ENCODE measurements at regions not wholly inside any gene's neighbourhood (a gene's known extent, or its start where the extent isn't known, plus 50 kb on each side); places are given as distances from the start of the nearest gene placed in this dataset.

GRCh38 chr7:86328801-86329433 is 314.8 kb upstream of the GRM3 start (continued):
- TF ChIP-seq CHD7 (IDR thresholded peaks at IDR 0.05; ENCODE audit: insufficient replicate concordance, low read length) (peak; percentile 58), EP300 (IDR thresholded peaks at IDR 0.05; ENCODE audit: borderline replicate concordance in 1 of 2, low read depth in 2 of 2, low read length in 2 of 2) (no peak), TBP (IDR thresholded peaks at IDR 0.05; ENCODE audit: low read depth, low read length) (no peak), POLR2AphosphoS5 (IDR thresholded peaks at IDR 0.05; ENCODE audit: low read depth, low read length) (no peak), POU5F1 (IDR thresholded peaks at IDR 0.05; ENCODE audit: low read depth, low read length) (peak; percentile 69; the same call in 1 of the 2 replicates), TAF1 (IDR thresholded peaks at IDR 0.05; ENCODE audit: low read depth, low read length) (no peak), KDM1A (IDR thresholded peaks at IDR 0.05; ENCODE audit: borderline replicate concordance, low read length) (no peak), HDAC6 (IDR thresholded peaks at IDR 0.05; ENCODE audit: low read depth, low read length) (no peak), KDM4A (IDR thresholded peaks at IDR 0.05; ENCODE audit: low read depth, low read length, severe bottlenecking) (no peak)
- TF ChIP-seq, protein P1, sequence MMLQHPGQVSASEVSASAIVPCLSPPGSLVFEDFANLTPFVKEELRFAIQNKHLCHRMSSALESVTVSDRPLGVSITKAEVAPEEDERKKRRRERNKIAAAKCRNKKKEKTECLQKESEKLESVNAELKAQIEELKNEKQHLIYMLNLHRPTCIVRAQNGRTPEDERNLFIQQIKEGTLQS (IDR thresholded peaks at IDR 0.05; ENCODE audit: insufficient read depth, low read depth, low read length): no peak

Data from H1 (cell line).